Right lobe of liver (tissue), 6 donors: ENCODE measurements at regions not wholly inside any gene's neighbourhood (a gene's known extent, or its start where the extent isn't known, plus 50 kb on each side); places are given as distances from the start of the nearest gene placed in this dataset.

Experiments used
- ATAC-seq, 4 donors: fragments of 200-7000 bp; cut with Tn5 transposase; one replicate each; pipeline ENCODE4 v1.9.1; 2020; ENCODE audit warnings: mild to moderate bottlenecking in 4 of 4, moderate library complexity in 4 of 4
- DNase-seq, 3 donors: peaks; one replicate each; pipeline ENCODE4 v3.0.0-alpha.2; 2020
- H3K27ac ChIP-seq, 3 donors: fragments of 200-600 bp; one replicate each; pipeline ENCODE4 v1.8.0; 2022
- H3K27me3 ChIP-seq, 2 donors: fragments of 200-600 bp; one replicate each; pipeline ENCODE4 v1.8.0; 2022
- H3K36me3 ChIP-seq, 4 donors: fragments of 200-600 bp; sonication (generic) in 1 of 4; one replicate each; pipeline versions ENCODE4 v1.5.1 to v1.8.0; 2017 to 2022; ENCODE audit warnings: control low read depth in 1 of 4
- H3K4me1 ChIP-seq, 4 donors: fragments of 200-600 bp; sonication (generic) in 1 of 4; one replicate each; pipeline versions ENCODE4 v1.5.1 to v1.8.0; 2017 to 2022; ENCODE audit warnings: control low read depth in 1 of 4
- H3K4me3 ChIP-seq, 3 donors: fragments of 200-600 bp; one replicate each; pipeline ENCODE4 v1.8.0; 2022
- H3K9me3 ChIP-seq, 4 donors: fragments of 200-600 bp; sonication (generic) in 1 of 4; one replicate each; pipeline versions ENCODE4 v1.5.1 to v1.8.0; 2017 to 2022; ENCODE audit warnings: control low read depth in 1 of 4
- POLR2A ChIP-seq: fragments of 450-650 bp; IDR thresholded peaks from one replicate; pipeline ENCODE4 v1.6.1; 2017; ENCODE audit warnings: antibody characterized with exemption, mild to moderate bottlenecking
- WGBS: methylation state at CpG from one replicate; pipeline ENCODE4 v1.1.6; 2018; ENCODE audit warnings: low coverage, low lambda C conversion rate; ENCODE audit not compliant: insufficient coverage; ENCODE audit errors: missing lambda C conversion rate; 5-methylcytosine and 5-hydroxymethylcytosine counted together
- intact Hi-C, 2 donors: fragments of 100-400 bp; cut with DNase I; formaldehyde crosslinking; loops; one replicate each; pipeline versions ENCODE4 v1.11.2 to v1.14.1; 2022
- TF ChIP-seq, protein P1 (sequence below), 4 donors: fragments of 200-600 bp in 3 of 4; fragments of 450-650 bp in 1 of 4; IDR thresholded peaks; one replicate each; pipeline versions ENCODE4 v1.5.1 to v1.8.0; 2016 to 2022; ENCODE audit warnings: antibody characterized with exemption in 4 of 4, mild to moderate bottlenecking in 2 of 4
- donor health status: DM: no; HTN: yes; CAD: no.
- donor health status: DM: no; HTN: no; CAD: no.
- donor health status: DM: no; HTN: no; CAD: no.
- donor health status: DM: no; HTN: yes; CAD: no.
- donor health status: DM: no; HTN: yes; CAD: no.

DNA sequence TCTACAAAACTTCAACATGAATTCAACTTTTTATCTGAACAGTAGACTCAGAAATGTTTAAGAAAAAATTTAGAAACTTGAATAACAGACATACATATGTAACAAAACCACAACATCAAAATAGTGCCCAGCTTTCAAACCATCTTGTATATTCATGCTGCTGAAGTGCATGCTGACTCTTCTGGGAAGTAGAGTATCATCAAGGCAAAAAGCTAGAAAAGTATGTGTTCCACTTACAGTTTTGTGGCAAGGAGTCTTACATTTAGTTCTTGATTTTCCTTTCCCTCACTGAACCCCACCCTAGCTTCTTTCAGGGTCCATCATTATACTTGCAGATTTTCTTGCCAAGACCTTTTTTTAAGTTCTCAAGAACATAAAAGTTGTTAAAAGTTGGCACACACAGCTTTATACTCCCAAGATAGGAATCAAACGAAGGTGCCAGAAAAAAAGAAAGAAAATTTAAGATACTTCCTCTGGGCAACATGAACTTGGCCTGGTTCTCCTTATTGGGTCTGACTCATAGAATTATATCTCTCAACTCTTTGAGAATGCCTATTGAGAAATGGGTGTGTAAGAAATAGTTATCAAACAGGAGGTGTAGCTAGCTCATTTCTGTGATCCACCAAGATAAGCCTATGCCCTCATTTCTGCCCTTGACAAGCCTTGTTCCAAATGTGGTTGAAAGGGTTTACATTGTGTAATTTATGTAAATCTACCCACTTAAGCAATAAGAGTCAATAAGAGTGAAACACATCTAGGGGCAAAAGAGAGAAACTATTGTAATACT lies 667.6 kb upstream of the ACVR2A start:
- Histone ChIP-seq H3K36me3 (no peaks in the 10 kb centered on the region), H3K27ac (no peak overlapping the region), H3K4me3 (no peak overlapping the region), H3K27me3 (no peaks in the 10 kb centered on the region), H3K9me3 (no peaks in the 10 kb centered on the region), H3K4me1 (no peaks in the 10 kb centered on the region)
- TF ChIP-seq, protein P1, sequence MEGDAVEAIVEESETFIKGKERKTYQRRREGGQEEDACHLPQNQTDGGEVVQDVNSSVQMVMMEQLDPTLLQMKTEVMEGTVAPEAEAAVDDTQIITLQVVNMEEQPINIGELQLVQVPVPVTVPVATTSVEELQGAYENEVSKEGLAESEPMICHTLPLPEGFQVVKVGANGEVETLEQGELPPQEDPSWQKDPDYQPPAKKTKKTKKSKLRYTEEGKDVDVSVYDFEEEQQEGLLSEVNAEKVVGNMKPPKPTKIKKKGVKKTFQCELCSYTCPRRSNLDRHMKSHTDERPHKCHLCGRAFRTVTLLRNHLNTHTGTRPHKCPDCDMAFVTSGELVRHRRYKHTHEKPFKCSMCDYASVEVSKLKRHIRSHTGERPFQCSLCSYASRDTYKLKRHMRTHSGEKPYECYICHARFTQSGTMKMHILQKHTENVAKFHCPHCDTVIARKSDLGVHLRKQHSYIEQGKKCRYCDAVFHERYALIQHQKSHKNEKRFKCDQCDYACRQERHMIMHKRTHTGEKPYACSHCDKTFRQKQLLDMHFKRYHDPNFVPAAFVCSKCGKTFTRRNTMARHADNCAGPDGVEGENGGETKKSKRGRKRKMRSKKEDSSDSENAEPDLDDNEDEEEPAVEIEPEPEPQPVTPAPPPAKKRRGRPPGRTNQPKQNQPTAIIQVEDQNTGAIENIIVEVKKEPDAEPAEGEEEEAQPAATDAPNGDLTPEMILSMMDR (IDR thresholded peaks at IDR 0.05), result no peak
- TF ChIP-seq POLR2A, result no peak
- no peak for DNase-seq
- 36% methylated on average over 1 of the region's 1 CpG for WGBS
- no peak for ATAC-seq
- intact Hi-C loops, result no loop called here

GRCh38 chr2:147174824-147175254 lies 670.0 kb upstream of the ACVR2A start:
- Histone ChIP-seq H3K27ac (no peak overlapping the region), H3K9me3 (no peaks in the 10 kb centered on the region), H3K4me3 (no peak overlapping the region), H3K36me3 (no peaks in the 10 kb centered on the region), H3K4me1 (no peaks in the 10 kb centered on the region), H3K27me3 (no peaks in the 10 kb centered on the region)
- TF ChIP-seq, protein P1 (IDR thresholded peaks at IDR 0.05), result no peak
- no peak for TF ChIP-seq POLR2A
- DNase-seq (no peak), ATAC-seq (no peak)
- intact Hi-C loops, result no loop called here
- WGBS, result 55% methylated on average over 2 of the region's 2 CpGs

GRCh38 chr2:147173798-147174197 lies 671.0 kb upstream of the ACVR2A start:
- no peaks in the 10 kb centered on the region for H3K36me3 ChIP-seq
- no peaks in the 10 kb centered on the region for H3K27me3 ChIP-seq
- DNase-seq (no peak), ATAC-seq (no peak)
- TF ChIP-seq, protein P1 (IDR thresholded peaks at IDR 0.05), result no peak
- no peak for TF ChIP-seq POLR2A
- no peak overlapping the region for H3K27ac ChIP-seq
- intact Hi-C loops, result no loop called here
- H3K9me3 ChIP-seq, result no peaks in the 10 kb centered on the region
- no peaks in the 10 kb centered on the region for H3K4me1 ChIP-seq
- H3K4me3 ChIP-seq, result no peak overlapping the region
- 81% methylated on average over 2 of the region's 2 CpGs for WGBS

DNA sequence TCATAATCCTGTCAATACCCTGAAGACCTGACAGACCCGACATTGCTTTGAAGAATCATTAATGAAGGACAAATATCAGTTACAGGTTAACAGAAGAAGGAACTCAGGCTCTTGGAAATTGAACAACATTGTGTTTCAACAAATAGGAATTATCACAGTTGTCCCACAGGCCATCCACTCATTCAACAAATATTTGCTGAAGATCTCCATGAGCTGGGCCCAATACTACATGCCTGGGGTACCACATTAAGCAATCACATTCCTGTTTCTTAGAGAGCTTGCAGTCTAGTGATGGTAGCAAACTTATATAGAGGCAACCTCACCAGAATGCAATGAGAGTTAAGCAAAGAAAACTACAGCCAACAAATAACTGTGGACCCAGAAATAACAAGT lies 671.6 kb upstream of the ACVR2A start:
- no peaks in the 10 kb centered on the region for H3K27me3 ChIP-seq
- no peak overlapping the region for H3K27ac ChIP-seq
- H3K36me3 ChIP-seq, result no peaks in the 10 kb centered on the region
- ATAC-seq (peak in 2 of 4 donors; percentile 27 to 45), DNase-seq (no peak)
- H3K4me3 ChIP-seq, result no peak overlapping the region
- 25% methylated on average over 1 of the region's 1 CpG for WGBS
- no peak for TF ChIP-seq POLR2A
- TF ChIP-seq, protein P1 (IDR thresholded peaks at IDR 0.05), result no peak
- H3K9me3 ChIP-seq, result no peaks in the 10 kb centered on the region
- intact Hi-C loops, result no loop called here
- no peaks in the 10 kb centered on the region for H3K4me1 ChIP-seq
